IMR-90 (cell line): ENCODE measurements at regions not wholly inside any gene's neighbourhood (a gene's known extent, or its start where the extent isn't known, plus 50 kb on each side); places are given as distances from the start of the nearest gene placed in this dataset.

Experiments used
- ATAC-seq: fragments of 200-7000 bp; cut with Tn5 transposase; 2 replicates; pipeline ENCODE4 v1.9.1; 2020; ENCODE audit warnings: low read depth, mild to moderate bottlenecking, moderate library complexity
- BruUV-seq: library from RNA; stranded (reverse); fragments of 400-500 nt; replicated peaks from 2 replicates; lab custom pipeline; 2021; lab: Mats Ljungman, UMichigan
- CTCF ChIA-PET: fragments of 300-600 bp; formaldehyde crosslinking; extraction: SDS; loops from one replicate; lab custom pipeline; 2021; ENCODE audit warnings: antibody characterized with exemption; lab: Yijun Ruan, JAX
- POLR2A ChIA-PET: fragments of 300-600 bp; sonication (Branson Sonifier 250); formaldehyde crosslinking; loops from one replicate; lab custom pipeline; 2022; ENCODE audit warnings: antibody characterized with exemption; ENCODE audit not compliant: unreplicated experiment; lab: Charles Lee
- DNase-seq: peaks from one replicate; pipeline ENCODE4 v3.0.0; 2013
- H2AFZ ChIP-seq: replicated peaks from 2 replicates; pipeline ENCODE3; 2013; ENCODE audit warnings: low read length, mild to moderate bottlenecking; ENCODE audit not compliant: poor library complexity
- H2AK5ac ChIP-seq: 2 replicates; pipeline ENCODE4 v1.6.1; 2013; ENCODE audit warnings: low read depth, low read length, inconsistent platforms
- H2AK9ac ChIP-seq: replicated peaks from 2 replicates; pipeline ENCODE3; 2013; ENCODE audit warnings: mild to moderate bottlenecking, low read depth, low read length, moderate library complexity; ENCODE audit not compliant: poor library complexity
- H2BK120ac ChIP-seq: 2 replicates; pipeline ENCODE4 v1.6.1; 2013; ENCODE audit warnings: low read depth, low read length, inconsistent platforms
- H2BK15ac ChIP-seq: 3 replicates; pipeline ENCODE4 v1.6.1; 2013; ENCODE audit warnings: low read depth, low read length, inconsistent platforms
- H2BK20ac ChIP-seq: 2 replicates; pipeline ENCODE4 v1.6.1; 2013; ENCODE audit warnings: low read depth, mild to moderate bottlenecking, inconsistent platforms, low read length, moderate library complexity
- H2BK5ac ChIP-seq: 2 replicates; pipeline ENCODE4 v1.6.1; 2013; ENCODE audit warnings: mild to moderate bottlenecking, low read depth, low read length, inconsistent platforms; ENCODE audit not compliant: poor library complexity, severe bottlenecking
- H3K14ac ChIP-seq: replicated peaks from 2 replicates; pipeline ENCODE4 v1.6.1; 2013; ENCODE audit warnings: low read depth, low read length, inconsistent platforms
- H3K18ac ChIP-seq: 2 replicates; pipeline ENCODE4 v1.6.1; 2013; ENCODE audit warnings: low read depth, low read length, control low read depth
- H3K23ac ChIP-seq: 2 replicates; pipeline ENCODE4 v1.6.1; 2013; ENCODE audit warnings: low read depth, low read length, inconsistent platforms
- H3K27ac ChIP-seq: 2 replicates; pipeline ENCODE4 v1.5.1; 2013; ENCODE audit warnings: mild to moderate bottlenecking, control low read depth, low read length; ENCODE audit not compliant: insufficient read depth
- H3K27me3 ChIP-seq: 2 replicates; pipeline ENCODE4 v1.6.1; 2013; ENCODE audit warnings: low read length; ENCODE audit not compliant: control insufficient read depth, insufficient read depth
- H3K36me3 ChIP-seq: 2 replicates; pipeline ENCODE4 v1.6.1; 2013; ENCODE audit warnings: low read length, mixed read lengths; ENCODE audit not compliant: control insufficient read depth, insufficient read depth
- H3K4ac ChIP-seq: 2 replicates; pipeline ENCODE4 v1.6.1; 2013; ENCODE audit warnings: low read depth, low read length, inconsistent platforms
- H3K4me1 ChIP-seq: 2 replicates; pipeline ENCODE4 v1.6.1; 2013; ENCODE audit warnings: low read length, mixed read lengths; ENCODE audit not compliant: control insufficient read depth, insufficient read depth
- H3K4me2 ChIP-seq: 2 replicates; pipeline ENCODE4 v1.6.1; 2013; ENCODE audit warnings: low read depth, mild to moderate bottlenecking, control low read depth, low read length, moderate library complexity
- H3K4me3 ChIP-seq: 2 replicates; pipeline ENCODE4 v1.5.1; 2013; ENCODE audit warnings: low read depth, mild to moderate bottlenecking, control low read depth, low read length, moderate library complexity; ENCODE audit not compliant: insufficient read depth
- H3K56ac ChIP-seq: 2 replicates; pipeline ENCODE4 v1.6.1; 2013; ENCODE audit warnings: low read length, inconsistent platforms; ENCODE audit not compliant: insufficient read depth; ENCODE audit errors: extremely low read depth
- H3K79me1 ChIP-seq, 2 experiments: 2 replicates each; pipeline ENCODE4 v1.6.1; 2013; ENCODE audit warnings: low read length in 2 of 2, inconsistent platforms in 1 of 2, low read depth in 1 of 2
- H3K9ac ChIP-seq: 2 replicates; pipeline ENCODE4 v1.6.1; 2013; ENCODE audit warnings: low read depth, low read length, control low read depth
- H3K9me1 ChIP-seq: 2 replicates; pipeline ENCODE4 v1.6.1; 2013; ENCODE audit warnings: low read length, inconsistent platforms; ENCODE audit not compliant: insufficient read depth
- H3K9me3 ChIP-seq: 2 replicates; pipeline ENCODE4 v1.6.1; 2013; ENCODE audit warnings: low read length; ENCODE audit not compliant: control insufficient read depth, insufficient read depth
- H4K20me1 ChIP-seq: 2 replicates; pipeline ENCODE4 v1.6.1; 2013; ENCODE audit warnings: low read length, inconsistent platforms; ENCODE audit not compliant: insufficient read depth
- H4K5ac ChIP-seq: 2 replicates; pipeline ENCODE4 v1.6.1; 2013; ENCODE audit warnings: mild to moderate bottlenecking, low read depth, low read length, control low read depth
- H4K8ac ChIP-seq, 2 experiments: 2 replicates each; pipeline ENCODE4 v1.6.1; 2013; ENCODE audit warnings: low read depth in 2 of 2, low read length in 2 of 2, control low read depth in 1 of 2, inconsistent platforms in 1 of 2
- H4K91ac ChIP-seq: 2 replicates; pipeline ENCODE4 v1.6.1; 2013; ENCODE audit warnings: low read depth, low read length, inconsistent platforms; ENCODE audit not compliant: insufficient read depth
- CEBPB ChIP-seq: IDR thresholded peaks from 2 replicates; pipeline ENCODE4 v1.6.1; 2012; ENCODE audit warnings: low read depth, low read length, improper control_type of control experiment
- CHD1 ChIP-seq: IDR thresholded peaks from 2 replicates; pipeline ENCODE4 v1.6.1; 2012; ENCODE audit warnings: low read depth, low read length, improper control_type of control experiment
- MAFK ChIP-seq: IDR thresholded peaks from 2 replicates; pipeline ENCODE4 v1.6.1; 2012; ENCODE audit warnings: low read depth, low read length, improper control_type of control experiment
- MXI1 ChIP-seq: IDR thresholded peaks from 2 replicates; pipeline ENCODE4 v1.6.1; 2012; ENCODE audit warnings: low read depth, mild to moderate bottlenecking, low read length, moderate library complexity, borderline replicate concordance
- RCOR1 ChIP-seq: IDR thresholded peaks from 2 replicates; pipeline ENCODE4 v1.6.1; 2012; ENCODE audit warnings: mild to moderate bottlenecking, low read length, improper control_type of control experiment; ENCODE audit not compliant: insufficient replicate concordance
- dilution Hi-C: fragments of 300-500 bp; cut with HindIII; formaldehyde crosslinking; loops from one replicate; pipeline ENCODE4 v1.14.3; 2018; ENCODE audit warnings: low sequenced_read_pairs; ENCODE audit not compliant: unreplicated experiment
- in situ Hi-C: fragments of 300-500 bp; cut with MboI; formaldehyde crosslinking; loops from 3 replicates; pipeline ENCODE4 v1.14.3; 2019; ENCODE audit warnings: low sequenced_read_pairs, inconsistent platforms, mixed read lengths
- intact Hi-C: fragments of 100-400 bp; cut with micrococcal nuclease; formaldehyde crosslinking; loops from 2 replicates; pipeline ENCODE4 v1.10.0; 2022
- TF ChIP-seq, protein P1 (sequence below): conservative IDR thresholded peaks from 2 replicates; pipeline ENCODE4 v1.5.1; 2012; ENCODE audit warnings: mild to moderate bottlenecking, low read depth, low read length, improper control_type of control experiment
- TF ChIP-seq, protein P2 (sequence below): fragments of 150-350 bp; IDR thresholded peaks from 2 replicates; pipeline ENCODE4 v1.6.1; 2016; ENCODE audit warnings: low read depth, mild to moderate bottlenecking, low read length, moderate library complexity, borderline replicate concordance

DNA sequence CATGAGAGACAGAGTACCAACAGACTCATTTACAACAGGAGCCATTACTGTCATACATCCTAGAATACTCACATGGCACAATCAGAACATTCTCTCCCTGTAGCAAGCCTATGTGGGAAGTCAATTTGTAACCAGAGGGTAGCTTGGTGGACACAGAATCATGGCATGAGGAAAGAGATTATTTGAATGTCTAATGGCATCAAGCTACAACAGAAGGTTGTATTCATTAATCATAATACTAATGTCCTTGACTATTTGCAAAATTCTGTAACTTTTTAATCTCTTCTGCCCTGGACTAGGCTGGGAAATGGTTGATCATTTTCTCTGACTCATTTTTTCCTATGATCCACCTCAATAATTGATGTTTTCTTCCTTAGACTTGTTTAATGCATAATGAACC lies 345.2 kb upstream of the IL12A start:
- Histone ChIP-seq H3K9me1 (peaks cover 6% of the 10 kb centered on the region; the same call in 1 of the 2 replicates), H4K5ac (no peak overlapping the region), H3K4me1 (peaks cover 3% of the 10 kb centered on the region; the same call in 1 of the 2 replicates), H2AK9ac (no peak overlapping the region), H3K79me1 (no peaks in the 10 kb centered on the region), H2BK120ac (no peak overlapping the region), H3K27me3 (no peaks in the 10 kb centered on the region; the same call in 1 of the 2 replicates), H4K91ac (no peak overlapping the region), H3K9ac (no peak overlapping the region), H4K8ac (no peak overlapping the region), H2AFZ (no peak overlapping the region), H3K36me3 (no peaks in the 10 kb centered on the region), H3K27ac (no peak overlapping the region), H3K4me3 (no peak overlapping the region), H3K18ac (no peak overlapping the region), H3K9me3 (no peaks in the 10 kb centered on the region), H4K20me1 (no peaks in the 10 kb centered on the region), H3K56ac (no peak overlapping the region), H3K4ac (no peak overlapping the region), H2BK15ac (no peak overlapping the region), H3K23ac (no peak overlapping the region), H2AK5ac (no peak overlapping the region), H3K14ac (no peak overlapping the region), H2BK5ac (no peak overlapping the region), H3K4me2 (no peak overlapping the region), H2BK20ac (no peak overlapping the region)
- intact Hi-C loops (no loop called here), dilution Hi-C loops (no loop called here), in situ Hi-C loops (no loop called here)
- ChIA-PET POLR2A (no interaction called here), CTCF (no interaction called here)
- no peak for TF ChIP-seq MAFK
- TF ChIP-seq, protein P1, sequence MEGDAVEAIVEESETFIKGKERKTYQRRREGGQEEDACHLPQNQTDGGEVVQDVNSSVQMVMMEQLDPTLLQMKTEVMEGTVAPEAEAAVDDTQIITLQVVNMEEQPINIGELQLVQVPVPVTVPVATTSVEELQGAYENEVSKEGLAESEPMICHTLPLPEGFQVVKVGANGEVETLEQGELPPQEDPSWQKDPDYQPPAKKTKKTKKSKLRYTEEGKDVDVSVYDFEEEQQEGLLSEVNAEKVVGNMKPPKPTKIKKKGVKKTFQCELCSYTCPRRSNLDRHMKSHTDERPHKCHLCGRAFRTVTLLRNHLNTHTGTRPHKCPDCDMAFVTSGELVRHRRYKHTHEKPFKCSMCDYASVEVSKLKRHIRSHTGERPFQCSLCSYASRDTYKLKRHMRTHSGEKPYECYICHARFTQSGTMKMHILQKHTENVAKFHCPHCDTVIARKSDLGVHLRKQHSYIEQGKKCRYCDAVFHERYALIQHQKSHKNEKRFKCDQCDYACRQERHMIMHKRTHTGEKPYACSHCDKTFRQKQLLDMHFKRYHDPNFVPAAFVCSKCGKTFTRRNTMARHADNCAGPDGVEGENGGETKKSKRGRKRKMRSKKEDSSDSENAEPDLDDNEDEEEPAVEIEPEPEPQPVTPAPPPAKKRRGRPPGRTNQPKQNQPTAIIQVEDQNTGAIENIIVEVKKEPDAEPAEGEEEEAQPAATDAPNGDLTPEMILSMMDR: no peak
- no peak for TF ChIP-seq CEBPB
- TF ChIP-seq CHD1: no peak
- TF ChIP-seq MXI1: no peak
- TF ChIP-seq RCOR1: no peak
- TF ChIP-seq, protein P2, sequence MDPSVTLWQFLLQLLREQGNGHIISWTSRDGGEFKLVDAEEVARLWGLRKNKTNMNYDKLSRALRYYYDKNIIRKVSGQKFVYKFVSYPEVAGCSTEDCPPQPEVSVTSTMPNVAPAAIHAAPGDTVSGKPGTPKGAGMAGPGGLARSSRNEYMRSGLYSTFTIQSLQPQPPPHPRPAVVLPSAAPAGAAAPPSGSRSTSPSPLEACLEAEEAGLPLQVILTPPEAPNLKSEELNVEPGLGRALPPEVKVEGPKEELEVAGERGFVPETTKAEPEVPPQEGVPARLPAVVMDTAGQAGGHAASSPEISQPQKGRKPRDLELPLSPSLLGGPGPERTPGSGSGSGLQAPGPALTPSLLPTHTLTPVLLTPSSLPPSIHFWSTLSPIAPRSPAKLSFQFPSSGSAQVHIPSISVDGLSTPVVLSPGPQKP: no peak
- DNase-seq (no peak), ATAC-seq (no peak)
- BruUV-seq: no TSS peak
